ENCODE measurements at regions not wholly inside any gene's neighbourhood (a gene's known extent, or its start where the extent isn't known, plus 50 kb on each side); places are given as distances from the start of the nearest gene placed in this dataset.
"Not testable (repeated sequence)": the region's sequence is repeated elsewhere in the genome, so short reads cannot be mapped to it uniquely, and the experiment has no call there.

- not testable (repeated sequence) for H3K4me2 ChIP-seq (ENCODE audit: low read length); H2AFZ ChIP-seq (ENCODE audit: low read depth, low read length); H3K79me2 ChIP-seq (replicated peaks; ENCODE audit: insufficient read depth, low read length); H3K27ac ChIP-seq (ENCODE audit: low read length); H3K4me3 ChIP-seq (ENCODE audit: low read length); H3K9me3 ChIP-seq (ENCODE audit: low read length); H3K9ac ChIP-seq (ENCODE audit: low read length); H3K27me3 ChIP-seq (ENCODE audit: insufficient read depth, low read depth, low read length); H4K20me1 ChIP-seq (ENCODE audit: insufficient read depth); H3K9me2 ChIP-seq (ENCODE audit: insufficient read depth, low read length); H3F3A ChIP-seq (ENCODE audit: insufficient read depth, low read length, poor library complexity, severe bottlenecking); H3K36me3 ChIP-seq (ENCODE audit: insufficient read depth, low read length)
Measured at GRCh38 chr12:89150789-89151188, 201.5 kb downstream of the DUSP6 start.

- Histone ChIP-seq H3K9me2 (ENCODE audit: insufficient read depth, low read length) (no peaks in the 10 kb centered on the region), H3K79me2 (replicated peaks; ENCODE audit: insufficient read depth, low read length) (no peaks in the 10 kb centered on the region), H2AFZ (ENCODE audit: low read depth, low read length) (no peak overlapping the region), H3K27ac (ENCODE audit: low read length) (no peak overlapping the region), H3K9me3 (ENCODE audit: low read length) (no peaks in the 10 kb centered on the region), H3K4me3 (ENCODE audit: low read length) (no peak overlapping the region), H3F3A (ENCODE audit: insufficient read depth, low read length, poor library complexity, severe bottlenecking) (no peaks in the 10 kb centered on the region), H4K20me1 (ENCODE audit: insufficient read depth) (no peaks in the 10 kb centered on the region), H3K9ac (ENCODE audit: low read length) (no peak overlapping the region), H3K4me2 (ENCODE audit: low read length) (no peak overlapping the region), H3K27me3 (ENCODE audit: insufficient read depth, low read depth, low read length) (no peaks in the 10 kb centered on the region), H3K36me3 (ENCODE audit: insufficient read depth, low read length) (no peaks in the 10 kb centered on the region)
- TF ChIP-seq EZH2 (IDR thresholded peaks at IDR 0.05; ENCODE audit: borderline replicate concordance, insufficient read depth, low read length, poor library complexity, severe bottlenecking) = no peak
- no peak for TF ChIP-seq SMC3 (conservative IDR thresholded peaks at IDR 0.05; ENCODE audit: poor library complexity)
- TF ChIP-seq POLR2AphosphoS5 (IDR thresholded peaks at IDR 0.05) = no peak
- no peak for TF ChIP-seq MXI1 (conservative IDR thresholded peaks at IDR 0.05; ENCODE audit: poor library complexity, severe bottlenecking)
- no peak for TF ChIP-seq TAF1 (IDR thresholded peaks at IDR 0.05; ENCODE audit: low read depth)
- no peak for TF ChIP-seq RAD21 (conservative IDR thresholded peaks at IDR 0.05)
- no peak for TF ChIP-seq CTCF (IDR thresholded peaks at IDR 0.05; ENCODE audit: poor library complexity, severe bottlenecking)
- TF ChIP-seq EP300 (conservative IDR thresholded peaks at IDR 0.05; ENCODE audit: poor library complexity, severe bottlenecking) = no peak
- TF ChIP-seq REST (IDR thresholded peaks at IDR 0.05; ENCODE audit: borderline replicate concordance) = no peak
Measured at GRCh38 chr12:89140602-89141238, 211.6 kb downstream of the DUSP6 start.

- H3F3A ChIP-seq (ENCODE audit: insufficient read depth, low read length, poor library complexity, severe bottlenecking) = no peaks in the 10 kb centered on the region
- no peak overlapping the region for H3K9ac ChIP-seq (ENCODE audit: low read length)
- no peak overlapping the region for H3K4me2 ChIP-seq (ENCODE audit: low read length)
- H3K27ac ChIP-seq (ENCODE audit: low read length) = no peak overlapping the region
- H3K9me3 ChIP-seq (ENCODE audit: low read length) = no peaks in the 10 kb centered on the region
- no peaks in the 10 kb centered on the region for H3K79me2 ChIP-seq (replicated peaks; ENCODE audit: insufficient read depth, low read length)
- no peaks in the 10 kb centered on the region for H3K9me2 ChIP-seq (ENCODE audit: insufficient read depth, low read length)
- no peaks in the 10 kb centered on the region for H4K20me1 ChIP-seq (ENCODE audit: insufficient read depth)
- no peak overlapping the region for H3K4me3 ChIP-seq (ENCODE audit: low read length)
- TF ChIP-seq EZH2 (IDR thresholded peaks at IDR 0.05; ENCODE audit: borderline replicate concordance, insufficient read depth, low read length, poor library complexity, severe bottlenecking) = no peak
- no peak for TF ChIP-seq RAD21 (conservative IDR thresholded peaks at IDR 0.05)
- no peak for TF ChIP-seq CTCF (IDR thresholded peaks at IDR 0.05; ENCODE audit: poor library complexity, severe bottlenecking)
- no peak for TF ChIP-seq SMC3 (conservative IDR thresholded peaks at IDR 0.05; ENCODE audit: poor library complexity)
- no peak for TF ChIP-seq POLR2AphosphoS5 (IDR thresholded peaks at IDR 0.05)
- TF ChIP-seq EP300 (conservative IDR thresholded peaks at IDR 0.05; ENCODE audit: poor library complexity, severe bottlenecking) = no peak
- TF ChIP-seq TAF1 (IDR thresholded peaks at IDR 0.05; ENCODE audit: low read depth) = no peak
- TF ChIP-seq REST (IDR thresholded peaks at IDR 0.05; ENCODE audit: borderline replicate concordance) = no peak
- TF ChIP-seq MXI1 (conservative IDR thresholded peaks at IDR 0.05; ENCODE audit: poor library complexity, severe bottlenecking) = no peak
- H2AFZ ChIP-seq (ENCODE audit: low read depth, low read length) = no peak overlapping the region
- H3K36me3 ChIP-seq (ENCODE audit: insufficient read depth, low read length) = no peaks in the 10 kb centered on the region
- no peaks in the 10 kb centered on the region for H3K27me3 ChIP-seq (ENCODE audit: insufficient read depth, low read depth, low read length)
Measured at GRCh38 chr12:89140141-89140540, 212.2 kb downstream of the DUSP6 start.
